ENCODE measurements at regions not wholly inside any gene's neighbourhood (a gene's known extent, or its start where the extent isn't known, plus 50 kb on each side); places are given as distances from the start of the nearest gene placed in this dataset.

DNA sequence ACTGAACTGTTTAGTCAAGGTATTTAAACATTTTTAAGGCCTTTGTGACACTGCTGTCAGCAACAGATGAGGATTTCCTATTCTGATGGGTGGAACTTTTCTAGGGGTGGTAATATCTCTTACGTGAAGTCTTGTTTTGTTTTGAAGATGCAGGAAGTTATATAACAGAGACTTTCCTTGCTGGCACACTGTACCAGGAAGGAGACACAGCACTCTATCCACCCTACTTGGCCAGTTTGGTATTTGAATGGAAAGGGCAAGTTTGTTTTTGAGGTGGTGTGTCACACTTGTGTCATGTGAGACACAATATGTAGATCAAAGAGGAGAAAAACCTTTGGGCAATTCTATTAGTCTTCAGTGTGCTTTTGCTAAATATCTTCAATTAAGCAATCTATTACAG, 51.6 kb upstream of the SRP54 start:
- H3K4me1 ChIP-seq, result no peaks in the 10 kb centered on the region
- ATAC-seq (peak; percentile 30 to 50), DNase-seq (no peak)
- in situ Hi-C loops (cut with MboI; ENCODE audit: low sequenced_read_pairs in 4 of 4), result no loop called here
- H3K27ac ChIP-seq, result no peak overlapping the region
- H3K36me3 ChIP-seq, result no peaks in the 10 kb centered on the region
- H3K27me3 ChIP-seq, result no peaks in the 10 kb centered on the region
- no peak overlapping the region for H3K4me3 ChIP-seq
- no peaks in the 10 kb centered on the region for H3K9me3 ChIP-seq
- TF ChIP-seq POLR2A (IDR thresholded peaks at IDR 0.05), result no peak
- TF ChIP-seq, protein P1, sequence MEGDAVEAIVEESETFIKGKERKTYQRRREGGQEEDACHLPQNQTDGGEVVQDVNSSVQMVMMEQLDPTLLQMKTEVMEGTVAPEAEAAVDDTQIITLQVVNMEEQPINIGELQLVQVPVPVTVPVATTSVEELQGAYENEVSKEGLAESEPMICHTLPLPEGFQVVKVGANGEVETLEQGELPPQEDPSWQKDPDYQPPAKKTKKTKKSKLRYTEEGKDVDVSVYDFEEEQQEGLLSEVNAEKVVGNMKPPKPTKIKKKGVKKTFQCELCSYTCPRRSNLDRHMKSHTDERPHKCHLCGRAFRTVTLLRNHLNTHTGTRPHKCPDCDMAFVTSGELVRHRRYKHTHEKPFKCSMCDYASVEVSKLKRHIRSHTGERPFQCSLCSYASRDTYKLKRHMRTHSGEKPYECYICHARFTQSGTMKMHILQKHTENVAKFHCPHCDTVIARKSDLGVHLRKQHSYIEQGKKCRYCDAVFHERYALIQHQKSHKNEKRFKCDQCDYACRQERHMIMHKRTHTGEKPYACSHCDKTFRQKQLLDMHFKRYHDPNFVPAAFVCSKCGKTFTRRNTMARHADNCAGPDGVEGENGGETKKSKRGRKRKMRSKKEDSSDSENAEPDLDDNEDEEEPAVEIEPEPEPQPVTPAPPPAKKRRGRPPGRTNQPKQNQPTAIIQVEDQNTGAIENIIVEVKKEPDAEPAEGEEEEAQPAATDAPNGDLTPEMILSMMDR (IDR thresholded peaks at IDR 0.05 in 4 of 5, conservative IDR thresholded peaks at IDR 0.05 in 1 of 5), result no peak
- intact Hi-C loops (cut with DNase I; ENCODE audit: low total_unique reads), result no loop called here

DNA sequence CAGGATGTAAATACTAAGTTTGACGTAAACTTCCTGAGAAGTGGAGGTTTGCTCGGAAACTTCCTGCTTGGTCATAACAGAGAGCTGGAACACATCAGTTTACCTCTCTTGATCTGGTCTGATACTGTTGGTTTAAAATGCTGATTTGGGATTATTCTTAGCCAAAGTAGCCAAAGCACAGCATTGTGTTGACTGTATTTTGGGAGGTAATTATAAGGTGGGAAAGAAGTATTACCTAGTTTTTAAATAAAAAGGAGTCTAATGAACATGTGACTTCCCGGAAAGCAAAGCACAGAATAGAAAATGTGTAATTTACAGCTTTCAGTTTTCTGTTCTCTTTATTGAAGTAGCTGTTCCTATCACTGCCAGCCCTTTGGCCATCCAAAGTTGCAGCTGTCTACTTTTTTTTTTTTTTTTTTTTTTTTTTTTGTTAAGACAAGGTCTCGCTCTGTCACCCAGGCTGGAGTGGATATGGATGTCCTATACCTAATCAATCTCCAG, 52.2 kb upstream of the SRP54 start:
- no peaks in the 10 kb centered on the region for H3K27me3 ChIP-seq
- no peaks in the 10 kb centered on the region for H3K9me3 ChIP-seq
- intact Hi-C loops (cut with DNase I; ENCODE audit: low total_unique reads), result no loop called here
- no peak overlapping the region for H3K4me3 ChIP-seq
- no peak for TF ChIP-seq POLR2A (IDR thresholded peaks at IDR 0.05)
- TF ChIP-seq, protein P1 (IDR thresholded peaks at IDR 0.05 in 4 of 5, conservative IDR thresholded peaks at IDR 0.05 in 1 of 5), result no peak
- H3K27ac ChIP-seq, result no peak overlapping the region
- no peaks in the 10 kb centered on the region for H3K4me1 ChIP-seq
- DNase-seq (no peak), ATAC-seq (no peak)
- no peaks in the 10 kb centered on the region for H3K36me3 ChIP-seq
- in situ Hi-C loops (cut with MboI; ENCODE audit: low sequenced_read_pairs in 4 of 4), result no loop called here

DNA sequence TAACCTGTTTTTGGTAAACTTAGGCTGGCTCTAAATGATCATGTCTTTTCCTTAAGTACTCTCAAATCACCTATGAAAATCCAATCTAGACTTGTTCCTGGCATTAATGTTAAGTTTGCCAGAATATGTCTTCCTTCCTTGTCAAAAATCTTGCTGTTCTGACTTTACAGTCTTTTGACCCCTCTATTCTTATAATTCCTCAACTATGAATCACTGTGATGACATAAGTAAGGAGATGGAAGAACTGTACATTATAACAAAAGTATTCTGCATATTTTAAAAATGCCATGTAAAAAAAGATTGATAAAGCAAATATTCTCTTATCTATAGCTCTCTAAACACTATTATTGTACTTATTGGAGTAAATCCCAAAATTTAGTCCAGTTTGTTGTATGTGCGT, 51.4 kb upstream of the BAZ1A start:
- in situ Hi-C loops (cut with MboI; ENCODE audit: low sequenced_read_pairs in 4 of 4), result no loop called here
- no peak for TF ChIP-seq POLR2A (IDR thresholded peaks at IDR 0.05)
- TF ChIP-seq, protein P1 (IDR thresholded peaks at IDR 0.05 in 4 of 5, conservative IDR thresholded peaks at IDR 0.05 in 1 of 5), result no peak

More for the DNA sequence above, 51.4 kb upstream of the BAZ1A start:
- ATAC-seq, result no peak
- Histone ChIP-seq H3K27me3 (no peaks in the 10 kb centered on the region), H3K27ac (no peak overlapping the region), H3K36me3 (no peaks in the 10 kb centered on the region), H3K4me1 (no peaks in the 10 kb centered on the region), H3K9me3 (no peaks in the 10 kb centered on the region), H3K4me3 (no peak overlapping the region)
- intact Hi-C loops (cut with DNase I; ENCODE audit: low total_unique reads), result no loop called here
- DNase-seq, result no peak
